H1 (cell line): ENCODE measurements at regions not wholly inside any gene's neighbourhood (a gene's known extent, or its start where the extent isn't known, plus 50 kb on each side); places are given as distances from the start of the nearest gene placed in this dataset.

Experiments
- CTCF ChIA-PET: fragments of 300-600 bp; sonication (Branson Sonifier 250); formaldehyde crosslinking; loops from one replicate; lab custom pipeline; 2021; ENCODE audit not compliant: partially characterized antibody; lab: Charles Lee
- POLR2A ChIA-PET: fragments of 300-600 bp; sonication (Branson Sonifier 250); formaldehyde crosslinking; loops from one replicate; lab custom pipeline; 2021; ENCODE audit warnings: inconsistent platforms; ENCODE audit not compliant: partially characterized antibody; lab: Charles Lee
- DNase-seq, 2 experiments: peaks; one replicate each; pipeline versions ENCODE4 v3.0.0 to v3.0.0-alpha.2; 2010 to 2022; ENCODE audit warnings: low spot score in 2 of 2, low read depth in 1 of 2, mixed read lengths in 1 of 2
- FAIRE-seq: peaks from 2 replicates; lab custom pipeline; 2011; peaks lifted over from hg19 to GRCh38; lab: Jason Lieb, UNC
- H2AFZ ChIP-seq: 2 replicates; pipeline ENCODE4 v1.8.1; 2012; ENCODE audit warnings: low read length, inconsistent platforms
- H2AK5ac ChIP-seq: 2 replicates; pipeline ENCODE4 v1.6.1; 2013; ENCODE audit warnings: low read depth, low read length
- H2BK120ac ChIP-seq: replicated peaks from 2 replicates; pipeline ENCODE3; 2013; ENCODE audit warnings: low read depth, low read length, inconsistent platforms
- H2BK12ac ChIP-seq: 2 replicates; pipeline ENCODE4 v1.6.1; 2013; ENCODE audit warnings: low read depth, low read length
- H2BK15ac ChIP-seq: 2 replicates; pipeline ENCODE4 v1.6.1; 2013; ENCODE audit warnings: low read length
- H2BK20ac ChIP-seq: 2 replicates; pipeline ENCODE4 v1.6.1; 2013; ENCODE audit warnings: low read length
- H2BK5ac ChIP-seq: 2 replicates; pipeline ENCODE4 v1.6.1; 2013; ENCODE audit warnings: low read depth, low read length
- H3K14ac ChIP-seq: 2 replicates; pipeline ENCODE4 v1.6.1; 2013; ENCODE audit warnings: inconsistent platforms; ENCODE audit not compliant: insufficient read length
- H3K18ac ChIP-seq: 2 replicates; pipeline ENCODE4 v1.6.1; 2013; ENCODE audit warnings: low read length; ENCODE audit errors: extremely low read depth
- H3K23ac ChIP-seq: 2 replicates; pipeline ENCODE4 v1.6.1; 2013; ENCODE audit warnings: inconsistent platforms; ENCODE audit not compliant: insufficient read length
- H3K23me2 ChIP-seq: 2 replicates; pipeline ENCODE4 v1.6.1; 2013; ENCODE audit warnings: low read depth, low read length
- H3K27ac ChIP-seq: 2 replicates; pipeline ENCODE4 v1.6.1; 2011; ENCODE audit warnings: low read depth, low read length, inconsistent platforms
- H3K27me3 ChIP-seq, 4 experiments: replicated peaks in 1 of 4; 1 replicate in 1 of 4; 2 replicates in 3 of 4; pipeline versions ENCODE4 v1.6.1 to v1.8.1; 2011 to 2013; ENCODE audit warnings: low read length in 3 of 4, mild to moderate bottlenecking in 3 of 4, inconsistent platforms in 2 of 4, mixed read lengths in 2 of 4, moderate library complexity in 1 of 4; ENCODE audit not compliant: control insufficient read depth in 3 of 4, insufficient read depth in 3 of 4; ENCODE audit errors: extremely low read depth in 1 of 4
- H3K36me3 ChIP-seq, 4 experiments: 2 replicates each; pipeline versions ENCODE4 v1.6.1 to v1.8.1; 2011 to 2013; ENCODE audit warnings: mild to moderate bottlenecking in 4 of 4, low read length in 3 of 4, moderate library complexity in 2 of 4, control low read depth in 1 of 4, inconsistent platforms in 1 of 4; ENCODE audit not compliant: insufficient read depth in 4 of 4, control insufficient read depth in 2 of 4
- H3K4ac ChIP-seq: replicated peaks from 2 replicates; pipeline ENCODE3; 2013; ENCODE audit warnings: low read length, low read depth, mixed read lengths, inconsistent platforms; ENCODE audit not compliant: insufficient read length
- H3K4me1 ChIP-seq, 4 experiments: replicated peaks in 1 of 4; 1 replicate in 1 of 4; 2 replicates in 3 of 4; pipeline versions ENCODE4 v1.6.1 to v1.8.1; 2011 to 2013; ENCODE audit warnings: low read length in 3 of 4, inconsistent platforms in 2 of 4, mixed read lengths in 1 of 4; ENCODE audit not compliant: insufficient read depth in 4 of 4, control insufficient read depth in 3 of 4
- H3K4me2 ChIP-seq, 2 experiments: 2 replicates each; pipeline versions ENCODE4 v1.6.1 to v1.8.1; 2011 to 2013; ENCODE audit warnings: low read depth in 2 of 2, low read length in 2 of 2, control low read depth in 1 of 2, inconsistent platforms in 1 of 2, mild to moderate bottlenecking in 1 of 2; ENCODE audit not compliant: insufficient read depth in 1 of 2
- H3K4me3 ChIP-seq, 4 experiments: fragments of 200-600, 300-600 bp in 1 of 4; sonication (generic), shearing (Covaris generic), sonication (Bioruptor Twin) in 1 of 4; 2 replicates each; pipeline versions ENCODE4 v1.5.1 to v1.8.1; 2011 to 2016; ENCODE audit warnings: low read length in 4 of 4, low read depth in 3 of 4, control low read depth in 2 of 4, inconsistent platforms in 2 of 4, mild to moderate bottlenecking in 2 of 4, mixed read lengths in 1 of 4, moderate library complexity in 1 of 4; ENCODE audit not compliant: insufficient read depth in 2 of 4; ENCODE audit errors: extremely low read depth in 1 of 4
- H3K56ac ChIP-seq: replicated peaks from 2 replicates; pipeline ENCODE3; 2013; ENCODE audit warnings: low read depth, mild to moderate bottlenecking, mixed read lengths, low read length, inconsistent platforms; ENCODE audit not compliant: insufficient read length
- H3K79me1 ChIP-seq: 2 replicates; pipeline ENCODE4 v1.6.1; 2013; ENCODE audit warnings: low read depth, low read length, control low read depth
- H3K79me2 ChIP-seq, 2 experiments: 2 replicates each; pipeline versions ENCODE4 v1.6.1 to v1.8.1; 2012 to 2013; ENCODE audit warnings: low read length in 2 of 2, mild to moderate bottlenecking in 2 of 2, inconsistent platforms in 1 of 2; ENCODE audit not compliant: insufficient read depth in 2 of 2, control insufficient read depth in 1 of 2
- H3K9ac ChIP-seq, 4 experiments: replicated peaks in 1 of 4; 1 replicate in 1 of 4; 2 replicates in 3 of 4; pipeline versions ENCODE4 v1.6.1 to v1.8.1; 2011 to 2013; ENCODE audit warnings: low read depth in 3 of 4, low read length in 3 of 4, control low read depth in 2 of 4, mild to moderate bottlenecking in 2 of 4, moderate library complexity in 2 of 4, inconsistent platforms in 1 of 4; ENCODE audit errors: extremely low read depth in 1 of 4
- H3K9me3 ChIP-seq, 2 experiments: 2 replicates each; pipeline versions ENCODE4 v1.6.1 to v1.8.1; 2012 to 2013; ENCODE audit warnings: mild to moderate bottlenecking in 2 of 2, moderate library complexity in 2 of 2, control low read depth in 1 of 2, inconsistent platforms in 1 of 2, low read depth in 1 of 2, low read length in 1 of 2, mixed read lengths in 1 of 2; ENCODE audit not compliant: insufficient read depth in 2 of 2
- H4K20me1 ChIP-seq, 2 experiments: replicated peaks in 1 of 2; 2 replicates each; pipeline versions ENCODE3 to v1.8.1; 2011 to 2013; ENCODE audit warnings: inconsistent platforms in 2 of 2, low read length in 2 of 2, mild to moderate bottlenecking in 1 of 2; ENCODE audit not compliant: insufficient read depth in 2 of 2, control insufficient read depth in 1 of 2
- H4K5ac ChIP-seq: 2 replicates; pipeline ENCODE4 v1.6.1; 2013; ENCODE audit warnings: low read length, low read depth, mixed read lengths, inconsistent platforms; ENCODE audit not compliant: insufficient read length
- H4K8ac ChIP-seq: 2 replicates; pipeline ENCODE4 v1.8.0; 2013; ENCODE audit warnings: mild to moderate bottlenecking, moderate library complexity, low read length, inconsistent platforms; ENCODE audit not compliant: insufficient read depth; ENCODE audit errors: extremely low read depth
- H4K91ac ChIP-seq: replicated peaks from 2 replicates; pipeline ENCODE3; 2013; ENCODE audit warnings: low read length, mixed read lengths, inconsistent platforms; ENCODE audit not compliant: insufficient read length
- CHD2 ChIP-seq: IDR thresholded peaks from 2 replicates; pipeline ENCODE4 v1.6.1; 2012; ENCODE audit warnings: low read length, improper control_type of control experiment
- CTCF ChIP-seq, 3 experiments: IDR thresholded peaks; 1 replicate in 2 of 3; 2 replicates in 1 of 3; pipeline versions ENCODE4 v1.5.1 to v1.6.1; 2011; ENCODE audit warnings: low read length in 3 of 3, mild to moderate bottlenecking in 3 of 3, inconsistent platforms in 2 of 3, low read depth in 1 of 3, moderate library complexity in 1 of 3; ENCODE audit not compliant: insufficient read depth in 1 of 3; ENCODE audit errors: control extremely low read depth in 1 of 3
- MAX ChIP-seq: IDR thresholded peaks from 2 replicates; pipeline ENCODE4 v1.6.1; 2012; ENCODE audit warnings: inconsistent platforms
- SUZ12 ChIP-seq: fragments of 200-600 bp; sonication (generic); IDR thresholded peaks from 2 replicates; pipeline ENCODE4 v1.6.1; 2012; ENCODE audit warnings: mild to moderate bottlenecking, inconsistent platforms, low read length, moderate library complexity, mixed read lengths
- TEAD4 ChIP-seq: IDR thresholded peaks from 2 replicates; pipeline ENCODE4 v1.6.1; 2012; ENCODE audit warnings: low read depth, low read length, inconsistent platforms, mixed read lengths
- YY1 ChIP-seq: IDR thresholded peaks from 2 replicates; pipeline ENCODE4 v1.6.1; 2011; ENCODE audit warnings: low read depth, mild to moderate bottlenecking, low read length
- ZNF274 ChIP-seq: IDR thresholded peaks from 2 replicates; pipeline ENCODE4 v1.7.0; 2012; ENCODE audit warnings: low read length, borderline replicate concordance; ENCODE audit errors: extremely low read depth
- WGBS, 2 experiments: shearing (Covaris generic) in 1 of 2; methylation state at CpG; one replicate each; pipeline versions ENCODE4 v1.1.6 to v1.1.7; 2013 to 2015; ENCODE audit warnings: low lambda C conversion rate in 2 of 2, mixed read lengths in 2 of 2, inconsistent platforms in 1 of 2, low coverage in 1 of 2, missing lambda C conversion rate in 1 of 2; ENCODE audit not compliant: insufficient replicate concordance in 2 of 2, insufficient coverage in 1 of 2, insufficient read length in 1 of 2; ENCODE audit errors: extremely low coverage in 1 of 2, missing lambda C conversion rate in 1 of 2; 5-methylcytosine and 5-hydroxymethylcytosine counted together

- Histone ChIP-seq H3K9ac (no peak overlapping the region), H3K56ac (no peak overlapping the region), H2BK20ac (no peak overlapping the region), H3K4me1 (no peaks in the 10 kb centered on the region), H2BK5ac (no peak overlapping the region), H3K79me2 (no peaks in the 10 kb centered on the region), H3K9me3 (no peaks in the 10 kb centered on the region), H3K79me1 (no peaks in the 10 kb centered on the region), H2AK5ac (no peak overlapping the region), H2BK12ac (no peak overlapping the region), H4K20me1 (no peaks in the 10 kb centered on the region), H3K14ac (no peak overlapping the region), H3K23me2 (no peaks in the 10 kb centered on the region; the same call in 1 of the 2 replicates), H3K27ac (no peak overlapping the region), H3K4me3 (no peak overlapping the region), H4K5ac (no peak overlapping the region), H2AFZ (no peak overlapping the region), H3K4me2 (no peak overlapping the region), H4K8ac (no peak overlapping the region), H3K4ac (no peak overlapping the region), H4K91ac (no peak overlapping the region), H3K18ac (no peak overlapping the region), H3K23ac (no peak overlapping the region), H3K27me3 (no peaks in the 10 kb centered on the region), H3K36me3 (no peaks in the 10 kb centered on the region), H2BK120ac (no peak overlapping the region), H2BK15ac (no peak overlapping the region)
- FAIRE-seq, result no peak
- DNase-seq, result no peak
- WGBS, 2 experiments, result 55% methylated on average over 5 of the region's 5 CpGs; no CpG with 5 or more reads in 1 of the 2 experiments
- no peak for TF ChIP-seq SUZ12
- no peak for TF ChIP-seq ZNF274
- no peak for TF ChIP-seq YY1
- TF ChIP-seq CHD2, result no peak
- no peak for TF ChIP-seq TEAD4
- TF ChIP-seq CTCF (IDR thresholded peaks at IDR 0.05; ENCODE audit: control extremely low read depth in 1 of 3, insufficient read depth in 1 of 3, low read depth in 1 of 3, low read length in 3 of 3), result no peak
- no peak for TF ChIP-seq MAX
- CTCF ChIA-PET, result interaction anchor here (0.7 kb wide), 1 partner anchor 430 kb away, joined by 3 read pairs; no protein-coding TSS in a partner anchor
- POLR2A ChIA-PET, result no interaction called here
These were observed 89.4 kb upstream of the PAK5 start for GRCh38 chr20:9928281-9928737.
